SK-N-SH (cell line): ENCODE measurements at regions not wholly inside any gene's neighbourhood (a gene's known extent, or its start where the extent isn't known, plus 50 kb on each side); places are given as distances from the start of the nearest gene placed in this dataset.

Experiments used
- CTCF ChIA-PET: fragments of 300-600, 350-600 bp; formaldehyde crosslinking; extraction: SDS; loops from one replicate; lab custom pipeline; 2021; lab: Yijun Ruan, JAX
- POLR2A ChIA-PET: fragments of 350-600 bp; sonication (Branson Sonifier 250); formaldehyde crosslinking; extraction: SDS; loops from one replicate; lab custom pipeline; 2020; ENCODE audit warnings: antibody characterized with exemption, inconsistent platforms; lab: Yijun Ruan, JAX
- DNase-seq: peaks from one replicate; pipeline ENCODE4 v3.0.0; 2012
- H2AFZ ChIP-seq: fragments of 200-600 bp; sonication (generic); 2 replicates; pipeline ENCODE4 v1.8.1; 2016; ENCODE audit warnings: antibody characterized with exemption, mild to moderate bottlenecking, low read depth
- H3F3A ChIP-seq: fragments of 200-600 bp; sonication (generic); replicated peaks from 2 replicates; pipeline ENCODE3; 2016; ENCODE audit warnings: antibody characterized with exemption, mild to moderate bottlenecking; ENCODE audit not compliant: insufficient read depth
- H3K27ac ChIP-seq, 2 experiments: fragments of 200-500 bp in 1 of 2; fragments of 200-600 bp in 1 of 2; sonication (Bioruptor generic) in 1 of 2; sonication (generic), shearing (Covaris generic) in 1 of 2; 2 replicates each; pipeline versions ENCODE4 v1.5.1 to v1.6.1; 2014 to 2016; ENCODE audit warnings: low read depth in 2 of 2, inconsistent platforms in 1 of 2, low read length in 1 of 2, mild to moderate bottlenecking in 1 of 2, mixed read lengths in 1 of 2
- H3K27me3 ChIP-seq: fragments of 200-600 bp; sonication (generic), shearing (Covaris generic); 2 replicates; pipeline ENCODE4 v1.6.1; 2016; ENCODE audit warnings: mixed run types; ENCODE audit not compliant: insufficient read depth
- H3K36me3 ChIP-seq, 2 experiments: fragments of 200-500 bp in 1 of 2; fragments of 200-600 bp in 1 of 2; sonication (Bioruptor generic) in 1 of 2; sonication (generic) in 1 of 2; replicated peaks in 1 of 2; 2 replicates each; pipeline versions ENCODE3 to v1.5.1; 2014 to 2016; ENCODE audit warnings: low read length in 1 of 2, mild to moderate bottlenecking in 1 of 2; ENCODE audit not compliant: insufficient read depth in 2 of 2, control insufficient read depth in 1 of 2
- H3K4me1 ChIP-seq, 2 experiments: fragments of 200-500 bp in 1 of 2; fragments of 200-600 bp in 1 of 2; sonication (Bioruptor generic) in 1 of 2; sonication (generic), shearing (Covaris generic) in 1 of 2; 2 replicates each; pipeline versions ENCODE4 v1.5.1 to v1.6.1; 2014 to 2016; ENCODE audit warnings: low read depth in 1 of 2, low read length in 1 of 2, mixed run types in 1 of 2; ENCODE audit not compliant: insufficient read depth in 2 of 2, control insufficient read depth in 1 of 2
- H3K4me2 ChIP-seq: fragments of 200-600 bp; sonication (generic), shearing (Covaris generic); 2 replicates; pipeline ENCODE4 v1.6.1; 2017; ENCODE audit warnings: mixed run types
- H3K4me3 ChIP-seq, 2 experiments: fragments of 200-500 bp in 1 of 2; fragments of 200-600 bp in 1 of 2; sonication (Bioruptor generic) in 1 of 2; sonication (generic), shearing (Covaris generic) in 1 of 2; 2 replicates each; pipeline versions ENCODE4 v1.5.1 to v1.8.1; 2014 to 2016; ENCODE audit warnings: low read depth in 2 of 2, inconsistent platforms in 1 of 2, low read length in 1 of 2, mild to moderate bottlenecking in 1 of 2, mixed read lengths in 1 of 2, moderate library complexity in 1 of 2
- H3K79me2 ChIP-seq: fragments of 200-600 bp; sonication (generic); 2 replicates; pipeline ENCODE4 v1.8.1; 2017; ENCODE audit warnings: mild to moderate bottlenecking; ENCODE audit not compliant: insufficient read depth
- H3K9ac ChIP-seq: fragments of 200-600 bp; sonication (generic); 2 replicates; pipeline ENCODE4 v1.6.1; 2017; ENCODE audit warnings: mixed run types
- H3K9me2 ChIP-seq: fragments of 200-600 bp; sonication (generic); 2 replicates; pipeline ENCODE4 v1.6.1; 2017; ENCODE audit warnings: mixed run types
- H3K9me3 ChIP-seq: fragments of 200-600 bp; sonication (generic); 2 replicates; pipeline ENCODE4 v1.6.1; 2017; ENCODE audit warnings: mixed run types, mild to moderate bottlenecking, moderate library complexity
- H4K20me1 ChIP-seq: fragments of 200-600 bp; sonication (generic); 2 replicates; pipeline ENCODE4 v1.6.1; 2017; ENCODE audit warnings: mild to moderate bottlenecking, mixed run types; ENCODE audit not compliant: insufficient read depth
- CHD2 ChIP-seq: fragments of 150-350 bp; IDR thresholded peaks from 2 replicates; pipeline ENCODE4 v1.6.1; 2018; ENCODE audit warnings: low read length; ENCODE audit not compliant: partially characterized antibody
- ELF1 ChIP-seq: IDR thresholded peaks from 2 replicates; pipeline ENCODE4 v1.4.0; 2012
- EZH2phosphoT487 ChIP-seq: fragments of 200-600 bp; sonication (generic); IDR thresholded peaks from 2 replicates; pipeline ENCODE4 v1.6.1; 2017; ENCODE audit warnings: low read depth, mixed run types, mild to moderate bottlenecking, antibody characterized with exemption, moderate library complexity, borderline replicate concordance
- FOSL2 ChIP-seq: IDR thresholded peaks from 2 replicates; pipeline ENCODE4 v1.4.0; 2012; ENCODE audit warnings: low read depth, mild to moderate bottlenecking, moderate library complexity, borderline replicate concordance
- FOXJ3 ChIP-seq: sonication (generic); formaldehyde crosslinking; IDR thresholded peaks from 2 replicates; pipeline ENCODE4 v1.5.1; 2020; ENCODE audit warnings: mild to moderate bottlenecking, missing genetic modification reagents
- FOXM1 ChIP-seq: IDR thresholded peaks from 2 replicates; pipeline ENCODE4 v1.4.0; 2012; ENCODE audit warnings: low read depth, mild to moderate bottlenecking
- GABPA ChIP-seq: IDR thresholded peaks from 2 replicates; pipeline ENCODE4 v1.4.0; 2012; ENCODE audit warnings: low read depth, mild to moderate bottlenecking
- JUND ChIP-seq: IDR thresholded peaks from 2 replicates; pipeline ENCODE4 v1.4.0; 2012
- MEF2A ChIP-seq: IDR thresholded peaks from 2 replicates; pipeline ENCODE4 v1.4.0; 2012; ENCODE audit warnings: low read depth, borderline replicate concordance
- NFIC ChIP-seq: IDR thresholded peaks from 2 replicates; pipeline ENCODE4 v1.4.0; 2012; ENCODE audit warnings: borderline replicate concordance
- POLR2AphosphoS5 ChIP-seq: IDR thresholded peaks from 2 replicates; pipeline ENCODE4 v1.6.1; 2012; ENCODE audit warnings: low read depth, low read length
- RAD21 ChIP-seq: IDR thresholded peaks from 2 replicates; pipeline ENCODE4 v1.6.1; 2012; ENCODE audit warnings: mild to moderate bottlenecking, low read length
- RFX5 ChIP-seq: IDR thresholded peaks from 2 replicates; pipeline ENCODE4 v1.6.1; 2012; ENCODE audit warnings: mild to moderate bottlenecking, improper control_type of control experiment, low read length
- SIN3A ChIP-seq: IDR thresholded peaks from 2 replicates; pipeline ENCODE4 v1.6.1; 2012; ENCODE audit warnings: low read depth, mild to moderate bottlenecking, low read length, moderate library complexity, borderline replicate concordance
- SMC3 ChIP-seq: IDR thresholded peaks from 2 replicates; pipeline ENCODE4 v1.6.1; 2012; ENCODE audit warnings: low read depth, low read length, improper control_type of control experiment
- TCF12 ChIP-seq: IDR thresholded peaks from 2 replicates; pipeline ENCODE4 v1.4.0; 2012
- TEAD4 ChIP-seq: IDR thresholded peaks from 2 replicates; pipeline ENCODE4 v1.4.0; 2012; ENCODE audit warnings: mild to moderate bottlenecking, borderline replicate concordance; ENCODE audit not compliant: insufficient read depth
- WGBS: methylation state at CpG from one replicate; pipeline ENCODE4 v1.1.6; 2017; ENCODE audit warnings: low lambda C conversion rate; 5-methylcytosine and 5-hydroxymethylcytosine counted together
- TF ChIP-seq, protein P1 (sequence below): IDR thresholded peaks from 2 replicates; pipeline ENCODE4 v1.4.0; 2012; ENCODE audit warnings: low read depth, borderline replicate concordance
- TF ChIP-seq, protein P2 (sequence below): IDR thresholded peaks from 2 replicates; pipeline ENCODE4 v1.6.1; 2012; ENCODE audit warnings: mild to moderate bottlenecking, low read depth, low read length, moderate library complexity
- TF ChIP-seq, protein P3 (sequence below): IDR thresholded peaks from 2 replicates; pipeline ENCODE4 v1.4.0; 2012; ENCODE audit warnings: low read depth, borderline replicate concordance

DNA sequence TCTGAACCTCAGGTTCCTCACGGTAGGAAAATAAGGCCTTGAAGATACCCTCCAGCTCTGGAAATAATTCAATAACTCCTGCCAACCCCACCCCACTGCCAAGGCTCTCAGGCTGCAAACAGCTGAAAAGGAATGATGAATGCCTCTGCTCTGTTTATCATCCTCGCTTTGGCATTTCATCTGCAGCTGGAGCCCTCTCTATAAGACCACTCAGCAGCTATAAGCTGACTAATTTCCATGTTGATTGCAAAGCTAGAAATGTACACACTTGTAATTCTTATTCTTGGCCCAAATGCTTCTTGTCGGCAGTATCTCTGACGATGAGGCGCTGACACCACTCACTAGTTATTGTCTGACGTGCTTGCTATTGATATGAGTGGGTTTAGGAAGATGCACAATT lies 408.4 kb upstream of the NMUR2 start:
- CTCF ChIA-PET = no interaction called here
- H4K20me1 ChIP-seq = no peaks in the 10 kb centered on the region
- TF ChIP-seq CHD2 = no peak
- no peak for TF ChIP-seq FOXJ3
- no peak for TF ChIP-seq TCF12
- no peak for TF ChIP-seq EZH2phosphoT487
- TF ChIP-seq MEF2A = no peak
- no peak for TF ChIP-seq GABPA
- no peak for TF ChIP-seq ELF1
- no peak for TF ChIP-seq RAD21
- TF ChIP-seq, protein P1, sequence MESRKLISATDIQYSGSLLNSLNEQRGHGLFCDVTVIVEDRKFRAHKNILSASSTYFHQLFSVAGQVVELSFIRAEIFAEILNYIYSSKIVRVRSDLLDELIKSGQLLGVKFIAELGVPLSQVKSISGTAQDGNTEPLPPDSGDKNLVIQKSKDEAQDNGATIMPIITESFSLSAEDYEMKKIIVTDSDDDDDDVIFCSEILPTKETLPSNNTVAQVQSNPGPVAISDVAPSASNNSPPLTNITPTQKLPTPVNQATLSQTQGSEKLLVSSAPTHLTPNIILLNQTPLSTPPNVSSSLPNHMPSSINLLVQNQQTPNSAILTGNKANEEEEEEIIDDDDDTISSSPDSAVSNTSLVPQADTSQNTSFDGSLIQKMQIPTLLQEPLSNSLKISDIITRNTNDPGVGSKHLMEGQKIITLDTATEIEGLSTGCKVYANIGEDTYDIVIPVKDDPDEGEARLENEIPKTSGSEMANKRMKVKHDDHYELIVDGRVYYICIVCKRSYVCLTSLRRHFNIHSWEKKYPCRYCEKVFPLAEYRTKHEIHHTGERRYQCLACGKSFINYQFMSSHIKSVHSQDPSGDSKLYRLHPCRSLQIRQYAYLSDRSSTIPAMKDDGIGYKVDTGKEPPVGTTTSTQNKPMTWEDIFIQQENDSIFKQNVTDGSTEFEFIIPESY = no peak
- TF ChIP-seq TEAD4 = no peak
- TF ChIP-seq, protein P2, sequence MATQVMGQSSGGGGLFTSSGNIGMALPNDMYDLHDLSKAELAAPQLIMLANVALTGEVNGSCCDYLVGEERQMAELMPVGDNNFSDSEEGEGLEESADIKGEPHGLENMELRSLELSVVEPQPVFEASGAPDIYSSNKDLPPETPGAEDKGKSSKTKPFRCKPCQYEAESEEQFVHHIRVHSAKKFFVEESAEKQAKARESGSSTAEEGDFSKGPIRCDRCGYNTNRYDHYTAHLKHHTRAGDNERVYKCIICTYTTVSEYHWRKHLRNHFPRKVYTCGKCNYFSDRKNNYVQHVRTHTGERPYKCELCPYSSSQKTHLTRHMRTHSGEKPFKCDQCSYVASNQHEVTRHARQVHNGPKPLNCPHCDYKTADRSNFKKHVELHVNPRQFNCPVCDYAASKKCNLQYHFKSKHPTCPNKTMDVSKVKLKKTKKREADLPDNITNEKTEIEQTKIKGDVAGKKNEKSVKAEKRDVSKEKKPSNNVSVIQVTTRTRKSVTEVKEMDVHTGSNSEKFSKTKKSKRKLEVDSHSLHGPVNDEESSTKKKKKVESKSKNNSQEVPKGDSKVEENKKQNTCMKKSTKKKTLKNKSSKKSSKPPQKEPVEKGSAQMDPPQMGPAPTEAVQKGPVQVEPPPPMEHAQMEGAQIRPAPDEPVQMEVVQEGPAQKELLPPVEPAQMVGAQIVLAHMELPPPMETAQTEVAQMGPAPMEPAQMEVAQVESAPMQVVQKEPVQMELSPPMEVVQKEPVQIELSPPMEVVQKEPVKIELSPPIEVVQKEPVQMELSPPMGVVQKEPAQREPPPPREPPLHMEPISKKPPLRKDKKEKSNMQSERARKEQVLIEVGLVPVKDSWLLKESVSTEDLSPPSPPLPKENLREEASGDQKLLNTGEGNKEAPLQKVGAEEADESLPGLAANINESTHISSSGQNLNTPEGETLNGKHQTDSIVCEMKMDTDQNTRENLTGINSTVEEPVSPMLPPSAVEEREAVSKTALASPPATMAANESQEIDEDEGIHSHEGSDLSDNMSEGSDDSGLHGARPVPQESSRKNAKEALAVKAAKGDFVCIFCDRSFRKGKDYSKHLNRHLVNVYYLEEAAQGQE = no peak
- TF ChIP-seq NFIC = no peak
- TF ChIP-seq SIN3A = no peak
- no peak for TF ChIP-seq FOXM1
- no peak for TF ChIP-seq SMC3
- TF ChIP-seq JUND = no peak
- no peak for TF ChIP-seq POLR2AphosphoS5
- TF ChIP-seq FOSL2 = no peak
- no peak for TF ChIP-seq RFX5
- TF ChIP-seq, protein P3, sequence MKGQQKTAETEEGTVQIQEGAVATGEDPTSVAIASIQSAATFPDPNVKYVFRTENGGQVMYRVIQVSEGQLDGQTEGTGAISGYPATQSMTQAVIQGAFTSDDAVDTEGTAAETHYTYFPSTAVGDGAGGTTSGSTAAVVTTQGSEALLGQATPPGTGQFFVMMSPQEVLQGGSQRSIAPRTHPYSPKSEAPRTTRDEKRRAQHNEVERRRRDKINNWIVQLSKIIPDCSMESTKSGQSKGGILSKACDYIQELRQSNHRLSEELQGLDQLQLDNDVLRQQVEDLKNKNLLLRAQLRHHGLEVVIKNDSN = no peak
- TF ChIP-seq, all 33 proteins: peak for 0
- no peak overlapping the region for H3K27ac ChIP-seq
- no peaks in the 10 kb centered on the region for H3F3A ChIP-seq
- no peaks in the 10 kb centered on the region for H3K9me3 ChIP-seq
- no peak for DNase-seq
- no peaks in the 10 kb centered on the region for H3K4me1 ChIP-seq
- WGBS = 20% methylated on average over 6 of the region's 6 CpGs
- no peak overlapping the region for H3K4me2 ChIP-seq
- POLR2A ChIA-PET = no interaction called here
- H2AFZ ChIP-seq = no peak overlapping the region
- H3K9me2 ChIP-seq = no peaks in the 10 kb centered on the region
- no peaks in the 10 kb centered on the region for H3K79me2 ChIP-seq
- H3K36me3 ChIP-seq = no peaks in the 10 kb centered on the region
- no peaks in the 10 kb centered on the region for H3K27me3 ChIP-seq
- no peak overlapping the region for H3K4me3 ChIP-seq
- no peak overlapping the region for H3K9ac ChIP-seq
